ENCODE measurements at regions not wholly inside any gene's neighbourhood (a gene's known extent, or its start where the extent isn't known, plus 50 kb on each side); places are given as distances from the start of the nearest gene placed in this dataset.

DNA sequence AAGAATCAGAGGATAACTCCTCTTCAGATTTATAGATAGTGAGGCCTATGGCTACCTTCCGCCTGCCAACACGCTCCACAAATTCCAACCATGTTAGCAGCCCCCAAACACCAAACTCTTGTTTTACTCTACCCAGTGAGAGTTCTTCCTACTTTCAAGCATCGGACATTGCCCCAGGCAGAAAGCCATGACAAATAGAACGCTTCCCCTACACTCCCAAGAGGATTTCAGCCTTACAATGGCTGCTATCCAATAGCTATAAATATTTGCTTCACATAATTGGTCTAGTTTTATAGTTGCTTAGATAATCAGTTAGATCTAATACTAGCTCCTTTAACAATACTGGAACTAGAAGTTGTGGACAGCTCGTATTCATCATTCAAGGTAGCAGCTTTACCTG lies 503.4 kb upstream of the VRK2 start:
- Mint-ChIP-seq H3K9me3 (peaks cover 0 to 39% (median 5%) of the 10 kb centered on the region in 7 donors), H3K27ac (no peak overlapping the region), H3K36me3 (no peaks in the 10 kb centered on the region), H3K4me1 (no peaks in the 10 kb centered on the region), H3K4me3 (no peak overlapping the region), H3K27me3 (no peaks in the 10 kb centered on the region)
- no peak overlapping the region for H3K27ac ChIP-seq (ENCODE audit: insufficient read depth, low read length, poor library complexity, severe bottlenecking)
- DNase-seq (no peak), ATAC-seq (ENCODE audit: low read depth in 2 of 2) (no peak)
- H3K4me1 ChIP-seq (ENCODE audit: control insufficient read depth, insufficient read depth, low read length, poor library complexity, severe bottlenecking): no peaks in the 10 kb centered on the region
- H3K9me3 ChIP-seq (ENCODE audit: control insufficient read depth in 2 of 2, low read length in 2 of 2): peaks cover 2 to 4% of the 10 kb centered on the region in 2 experiments
- no peak overlapping the region for H3K4me3 ChIP-seq (ENCODE audit: low read depth, low read length)
- no peaks in the 10 kb centered on the region for H3K27me3 ChIP-seq (ENCODE audit: control insufficient read depth, insufficient read depth, low read length)
- H3K36me3 ChIP-seq (ENCODE audit: control insufficient read depth, insufficient read depth, low read length): no peaks in the 10 kb centered on the region

DNA sequence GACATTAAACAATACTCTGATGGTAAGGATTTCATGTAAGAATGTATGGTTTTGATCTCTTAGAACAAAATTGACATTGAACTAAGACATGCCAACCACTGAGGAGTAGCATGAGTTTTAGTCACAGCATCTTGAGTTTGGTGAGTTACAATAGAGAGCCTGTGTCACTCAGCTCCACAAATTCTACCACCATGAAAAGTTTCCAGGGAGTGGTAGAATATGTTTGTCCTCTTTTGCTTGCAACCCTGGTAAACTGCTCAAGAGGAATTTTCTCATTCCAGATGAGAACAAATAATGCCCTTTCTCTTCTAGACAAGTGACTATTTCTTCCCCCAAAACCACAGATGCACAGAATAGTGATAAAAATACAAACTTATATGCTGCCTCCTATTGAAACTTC lies 502.0 kb upstream of the VRK2 start:
- no peaks in the 10 kb centered on the region for H3K4me1 Mint-ChIP-seq
- no peaks in the 10 kb centered on the region for H3K27me3 ChIP-seq (ENCODE audit: control insufficient read depth, insufficient read depth, low read length)
- peaks cover 2 to 4% of the 10 kb centered on the region in 2 experiments for H3K9me3 ChIP-seq (ENCODE audit: control insufficient read depth in 2 of 2, low read length in 2 of 2)
- H3K36me3 ChIP-seq (ENCODE audit: control insufficient read depth, insufficient read depth, low read length): no peaks in the 10 kb centered on the region
- ATAC-seq (ENCODE audit: low read depth in 2 of 2) (no peak), DNase-seq (no peak)
- H3K36me3 Mint-ChIP-seq: no peaks in the 10 kb centered on the region
- H3K4me1 ChIP-seq (ENCODE audit: control insufficient read depth, insufficient read depth, low read length, poor library complexity, severe bottlenecking): no peaks in the 10 kb centered on the region
- H3K27me3 Mint-ChIP-seq: no peaks in the 10 kb centered on the region
- no peak overlapping the region for H3K27ac Mint-ChIP-seq
- no peak overlapping the region for H3K4me3 ChIP-seq (ENCODE audit: low read depth, low read length)
- H3K27ac ChIP-seq (ENCODE audit: insufficient read depth, low read length, poor library complexity, severe bottlenecking): no peak overlapping the region
- H3K4me3 Mint-ChIP-seq: no peak overlapping the region
- H3K9me3 Mint-ChIP-seq: peaks cover 0 to 39% (median 5%) of the 10 kb centered on the region in 7 donors

DNA sequence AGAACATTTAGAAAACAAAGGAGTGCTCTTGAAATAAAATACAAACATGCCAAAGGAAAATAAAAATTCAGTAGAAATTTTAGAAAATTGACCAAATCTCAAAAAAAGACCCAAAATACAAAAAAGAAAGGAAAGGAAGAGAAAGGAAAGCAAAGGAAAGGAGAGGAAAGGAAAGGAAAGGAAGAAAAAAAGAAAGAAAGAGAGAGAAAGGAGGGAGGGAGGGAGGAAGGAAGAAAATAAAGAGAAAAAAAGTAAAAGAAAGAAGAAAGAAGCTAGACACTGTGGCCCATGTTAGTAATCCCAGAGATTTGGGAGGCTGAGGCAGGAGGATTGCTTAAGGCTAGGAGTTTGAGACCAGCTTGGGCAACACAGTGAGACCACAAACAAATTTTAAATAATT lies 500.1 kb upstream of the VRK2 start:
- no peak for ATAC-seq (ENCODE audit: low read depth in 2 of 2)
- Mint-ChIP-seq H3K27ac (peak overlapping the region in 1 of 3 donors; percentile 94), H3K27me3 (no peaks in the 10 kb centered on the region), H3K9me3 (peaks cover 0 to 49% (median 5%) of the 10 kb centered on the region in 7 donors), H3K4me1 (no peaks in the 10 kb centered on the region), H3K36me3 (no peaks in the 10 kb centered on the region), H3K4me3 (no peak overlapping the region)
- no peak overlapping the region for H3K4me3 ChIP-seq (ENCODE audit: low read depth, low read length)
- H3K36me3 ChIP-seq (ENCODE audit: control insufficient read depth, insufficient read depth, low read length): no peaks in the 10 kb centered on the region
- H3K27ac ChIP-seq (ENCODE audit: insufficient read depth, low read length, poor library complexity, severe bottlenecking): no peak overlapping the region
- H3K9me3 ChIP-seq (ENCODE audit: control insufficient read depth in 2 of 2, low read length in 2 of 2): peaks cover 4 to 5% of the 10 kb centered on the region in 2 experiments
- H3K4me1 ChIP-seq (ENCODE audit: control insufficient read depth, insufficient read depth, low read length, poor library complexity, severe bottlenecking): no peaks in the 10 kb centered on the region
- no peak for DNase-seq
- no peaks in the 10 kb centered on the region for H3K27me3 ChIP-seq (ENCODE audit: control insufficient read depth, insufficient read depth, low read length)

DNA sequence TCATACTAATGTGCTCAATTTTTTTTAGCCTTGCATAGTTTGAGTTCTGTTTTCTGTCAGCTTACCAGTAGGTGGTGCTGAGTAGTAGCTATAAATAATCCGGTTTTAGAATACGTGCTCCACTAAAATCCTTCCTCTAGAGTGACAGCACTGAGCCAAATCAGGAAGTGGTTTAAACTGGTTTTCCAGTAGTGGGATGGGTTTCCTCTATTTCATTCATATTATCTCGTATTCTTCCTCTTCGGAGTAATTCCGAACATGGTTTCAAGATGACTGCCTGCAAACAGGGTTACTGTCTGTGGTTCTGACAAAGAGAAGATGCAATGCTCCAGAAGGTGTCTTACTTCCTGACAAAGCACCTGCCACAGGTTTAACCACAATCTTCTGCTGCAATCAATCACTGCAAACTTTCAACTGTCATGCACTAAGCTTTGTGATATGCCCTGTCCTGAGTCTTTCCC lies 496.9 kb upstream of the VRK2 start:
- Histone ChIP-seq H3K4me3 (ENCODE audit: low read depth, low read length) (no peak overlapping the region), H3K4me1 (ENCODE audit: control insufficient read depth, insufficient read depth, low read length, poor library complexity, severe bottlenecking) (no peaks in the 10 kb centered on the region), H3K27me3 (ENCODE audit: control insufficient read depth, insufficient read depth, low read length) (no peaks in the 10 kb centered on the region), H3K9me3 (ENCODE audit: control insufficient read depth in 2 of 2, low read length in 2 of 2) (peaks cover 3% of the 10 kb centered on the region in 2 experiments), H3K27ac (ENCODE audit: insufficient read depth, low read length, poor library complexity, severe bottlenecking) (no peak overlapping the region), H3K36me3 (ENCODE audit: control insufficient read depth, insufficient read depth, low read length) (no peaks in the 10 kb centered on the region)
- no peak overlapping the region for H3K4me3 Mint-ChIP-seq
- no peaks in the 10 kb centered on the region for H3K27me3 Mint-ChIP-seq
- H3K27ac Mint-ChIP-seq: no peak overlapping the region
- no peaks in the 10 kb centered on the region for H3K4me1 Mint-ChIP-seq
- H3K9me3 Mint-ChIP-seq: peaks cover 0 to 39% (median 7%) of the 10 kb centered on the region in 7 donors
- peak in 1 of 3 donors; percentile 0 for DNase-seq
- no peak for ATAC-seq (ENCODE audit: low read depth in 2 of 2)
- no peaks in the 10 kb centered on the region for H3K36me3 Mint-ChIP-seq

DNA sequence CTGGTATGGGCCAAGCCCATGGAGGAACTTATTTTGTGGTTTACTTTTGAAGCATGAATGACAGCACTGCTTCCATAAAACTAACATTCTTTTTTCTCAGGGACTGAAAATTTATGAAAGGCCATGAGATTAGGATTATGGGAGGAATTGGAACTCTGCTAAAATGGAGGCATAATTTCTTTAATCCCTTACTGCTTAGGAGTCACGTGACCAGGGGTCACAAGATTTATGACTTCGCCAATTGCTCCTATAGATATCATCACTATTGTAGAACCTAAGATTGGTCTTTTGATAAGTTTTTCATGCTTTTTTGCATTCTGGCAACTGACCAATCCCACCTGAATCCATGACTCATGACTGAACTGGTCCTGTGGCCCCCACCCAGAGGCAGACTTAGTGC lies 495.7 kb upstream of the VRK2 start:
- peaks cover 0 to 35% (median 4%) of the 10 kb centered on the region in 7 donors for H3K9me3 Mint-ChIP-seq

DNA sequence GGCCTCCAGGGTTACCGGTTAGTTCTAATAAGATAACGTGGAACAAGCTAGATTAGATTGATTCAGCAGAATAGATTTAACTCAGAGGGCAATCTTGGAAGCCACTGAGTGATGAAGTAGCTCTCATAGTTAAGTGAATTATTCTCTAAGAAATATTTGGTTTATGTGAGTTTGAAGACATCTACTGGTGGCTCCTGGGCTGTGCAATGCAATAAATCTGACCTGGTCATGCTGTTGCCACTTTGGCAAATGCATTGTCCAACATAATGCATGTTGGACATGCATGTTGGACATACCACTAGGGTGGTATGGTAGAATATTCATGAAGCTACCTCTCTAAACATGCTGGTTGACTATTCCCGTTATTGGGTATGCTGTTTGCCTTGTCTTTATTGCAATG lies 493.7 kb upstream of the VRK2 start:
- no peak for DNase-seq
- H3K27ac ChIP-seq (ENCODE audit: insufficient read depth, low read length, poor library complexity, severe bottlenecking): no peak overlapping the region
- Mint-ChIP-seq H3K27me3 (no peaks in the 10 kb centered on the region), H3K9me3 (peaks cover 0 to 27% (median 4%) of the 10 kb centered on the region in 7 donors), H3K36me3 (no peaks in the 10 kb centered on the region), H3K4me3 (no peak overlapping the region), H3K4me1 (no peaks in the 10 kb centered on the region), H3K27ac (no peak overlapping the region)
- no peaks in the 10 kb centered on the region for H3K36me3 ChIP-seq (ENCODE audit: control insufficient read depth, insufficient read depth, low read length)
- no peaks in the 10 kb centered on the region for H3K4me1 ChIP-seq (ENCODE audit: control insufficient read depth, insufficient read depth, low read length, poor library complexity, severe bottlenecking)
- H3K9me3 ChIP-seq (ENCODE audit: control insufficient read depth in 2 of 2, low read length in 2 of 2): peaks cover 3 to 10% of the 10 kb centered on the region in 2 experiments
- no peak for ATAC-seq (ENCODE audit: low read depth in 2 of 2)
- no peaks in the 10 kb centered on the region for H3K27me3 ChIP-seq (ENCODE audit: control insufficient read depth, insufficient read depth, low read length)
- no peak overlapping the region for H3K4me3 ChIP-seq (ENCODE audit: low read depth, low read length)

More for the DNA sequence above, 495.7 kb upstream of the VRK2 start:
- ATAC-seq (ENCODE audit: low read depth in 2 of 2) (no peak), DNase-seq (no peak)
- H3K27me3 Mint-ChIP-seq: no peaks in the 10 kb centered on the region
- no peaks in the 10 kb centered on the region for H3K36me3 ChIP-seq (ENCODE audit: control insufficient read depth, insufficient read depth, low read length)
- H3K36me3 Mint-ChIP-seq: no peaks in the 10 kb centered on the region
- H3K4me3 ChIP-seq (ENCODE audit: low read depth, low read length): no peak overlapping the region
- H3K4me1 Mint-ChIP-seq: no peaks in the 10 kb centered on the region
- no peaks in the 10 kb centered on the region for H3K4me1 ChIP-seq (ENCODE audit: control insufficient read depth, insufficient read depth, low read length, poor library complexity, severe bottlenecking)
- no peak overlapping the region for H3K27ac ChIP-seq (ENCODE audit: insufficient read depth, low read length, poor library complexity, severe bottlenecking)
- peaks cover 3 to 7% of the 10 kb centered on the region in 2 experiments for H3K9me3 ChIP-seq (ENCODE audit: control insufficient read depth in 2 of 2, low read length in 2 of 2)
- H3K27me3 ChIP-seq (ENCODE audit: control insufficient read depth, insufficient read depth, low read length): no peaks in the 10 kb centered on the region
- H3K27ac Mint-ChIP-seq: no peak overlapping the region
- no peak overlapping the region for H3K4me3 Mint-ChIP-seq

DNA sequence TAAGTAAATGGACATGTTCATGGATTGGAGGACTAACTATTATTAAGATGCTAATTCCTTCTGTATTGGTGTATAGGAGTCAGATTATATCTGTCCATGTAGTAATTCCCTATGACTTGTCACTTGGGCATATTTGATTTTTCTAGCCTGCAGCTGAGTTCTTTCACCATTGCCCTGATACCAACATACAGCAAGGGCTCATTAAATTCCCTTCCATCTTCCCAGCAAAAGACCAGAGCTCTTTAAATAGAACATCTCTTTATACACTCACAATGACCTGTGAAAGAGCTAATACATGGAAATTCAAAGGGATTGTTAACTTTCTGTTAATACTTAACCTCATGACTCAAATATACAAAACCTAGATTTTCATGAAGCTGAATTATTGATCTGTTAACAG lies 492.3 kb upstream of the VRK2 start:
- Mint-ChIP-seq H3K27me3 (no peaks in the 10 kb centered on the region), H3K4me3 (no peak overlapping the region), H3K4me1 (no peaks in the 10 kb centered on the region), H3K27ac (no peak overlapping the region), H3K36me3 (no peaks in the 10 kb centered on the region), H3K9me3 (peaks cover 0 to 27% (median 4%) of the 10 kb centered on the region in 7 donors)
- no peaks in the 10 kb centered on the region for H3K4me1 ChIP-seq (ENCODE audit: control insufficient read depth, insufficient read depth, low read length, poor library complexity, severe bottlenecking)
- H3K36me3 ChIP-seq (ENCODE audit: control insufficient read depth, insufficient read depth, low read length): no peaks in the 10 kb centered on the region
- H3K27ac ChIP-seq (ENCODE audit: insufficient read depth, low read length, poor library complexity, severe bottlenecking): no peak overlapping the region
- no peak for ATAC-seq (ENCODE audit: low read depth in 2 of 2)
- peaks cover 3 to 10% of the 10 kb centered on the region in 2 experiments for H3K9me3 ChIP-seq (ENCODE audit: control insufficient read depth in 2 of 2, low read length in 2 of 2)
- DNase-seq: no peak
- H3K4me3 ChIP-seq (ENCODE audit: low read depth, low read length): no peak overlapping the region
- no peaks in the 10 kb centered on the region for H3K27me3 ChIP-seq (ENCODE audit: control insufficient read depth, insufficient read depth, low read length)

DNA sequence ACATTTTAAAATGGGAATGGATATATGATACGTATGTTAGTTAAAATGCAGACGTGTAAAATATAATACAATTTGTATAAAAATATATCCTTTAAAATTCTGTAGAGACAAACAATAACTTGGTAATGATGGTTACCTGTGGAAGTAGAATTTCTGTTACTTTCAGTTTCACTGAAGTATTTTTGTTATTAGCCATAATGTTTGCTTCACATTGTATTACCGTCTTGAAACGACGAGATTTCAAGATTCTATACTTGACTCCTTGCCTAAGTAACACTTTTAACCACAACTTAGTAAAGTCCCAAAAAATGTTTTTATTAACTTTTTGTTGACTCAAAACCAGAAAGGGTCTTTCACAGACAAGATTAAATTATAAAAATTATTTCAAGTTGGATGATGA lies 488.3 kb upstream of the VRK2 start:
- H3K9me3 ChIP-seq (ENCODE audit: control insufficient read depth in 2 of 2, low read length in 2 of 2): peaks cover 0 to 10% of the 10 kb centered on the region in 2 experiments
- Mint-ChIP-seq H3K4me3 (no peak overlapping the region), H3K27me3 (no peaks in the 10 kb centered on the region), H3K27ac (no peak overlapping the region), H3K9me3 (peaks cover 0 to 17% (median 4%) of the 10 kb centered on the region in 7 donors), H3K36me3 (no peaks in the 10 kb centered on the region), H3K4me1 (no peaks in the 10 kb centered on the region)
- no peaks in the 10 kb centered on the region for H3K4me1 ChIP-seq (ENCODE audit: control insufficient read depth, insufficient read depth, low read length, poor library complexity, severe bottlenecking)
- H3K27ac ChIP-seq (ENCODE audit: insufficient read depth, low read length, poor library complexity, severe bottlenecking): no peak overlapping the region
- DNase-seq: no peak
- H3K4me3 ChIP-seq (ENCODE audit: low read depth, low read length): no peak overlapping the region
- H3K36me3 ChIP-seq (ENCODE audit: control insufficient read depth, insufficient read depth, low read length): no peaks in the 10 kb centered on the region
- H3K27me3 ChIP-seq (ENCODE audit: control insufficient read depth, insufficient read depth, low read length): no peaks in the 10 kb centered on the region
- ATAC-seq (ENCODE audit: low read depth in 2 of 2): no peak

Measured in CD4-positive, CD25-positive, alpha-beta regulatory T cell (primary cell).